K562 (cell line): ENCODE measurements at regions not wholly inside any gene's neighbourhood (a gene's known extent, or its start where the extent isn't known, plus 50 kb on each side); places are given as distances from the start of the nearest gene placed in this dataset.

Experiments
- CBFB ChIP-seq: sonication (generic); formaldehyde crosslinking; IDR thresholded peaks from 2 replicates; pipeline ENCODE4 v1.4.0; 2020; ENCODE audit warnings: mild to moderate bottlenecking, missing genetic modification reagents
- SRF ChIP-seq, 2 experiments: fragments of 250-450, 450-650 bp in 1 of 2; sonication (Bioruptor Pico) in 1 of 2; sonication (generic) in 1 of 2; formaldehyde crosslinking; IDR thresholded peaks; 2 replicates each; pipeline versions ENCODE4 v1.5.0 to v1.5.1; 2020 to 2022; ENCODE audit warnings: mild to moderate bottlenecking in 1 of 2, missing genetic modification reagents in 1 of 2

GRCh38 chr18:55038162-55038561, 78.9 kb upstream of the CCDC68 start:
- TF ChIP-seq SRF (CRISPR knock-in tag; IDR thresholded peaks at IDR 0.05) (no peak), CBFB (CRISPR knock-in tag) (no peak)
